ENCODE measurements at regions not wholly inside any gene's neighbourhood (a gene's known extent, or its start where the extent isn't known, plus 50 kb on each side); places are given as distances from the start of the nearest gene placed in this dataset.

DNA sequence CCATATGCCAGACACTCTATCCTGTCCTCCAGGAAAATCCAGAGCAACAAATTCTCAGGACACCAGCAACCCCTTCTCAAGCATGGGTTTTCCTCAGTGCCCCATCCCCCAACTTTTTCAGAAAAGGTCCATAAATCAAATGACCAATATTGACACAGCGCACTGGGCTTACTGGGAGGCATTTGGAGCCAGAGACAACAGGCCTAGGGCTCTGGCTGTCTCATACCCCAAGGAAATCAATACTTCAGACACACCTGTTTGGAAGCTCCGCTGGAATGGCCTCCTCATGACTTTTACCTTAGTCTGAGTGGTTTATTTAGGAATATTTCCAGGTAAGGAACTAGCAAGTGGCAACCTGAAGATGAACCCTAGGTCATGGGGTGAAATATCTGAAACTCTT, 66.9 kb upstream of the TNR start:
- TF ChIP-seq YY1 (IDR thresholded peaks at IDR 0.05; ENCODE audit: extremely low read depth, insufficient replicate concordance, low read depth, low read length) (no peak), POLR2A (IDR thresholded peaks at IDR 0.05; ENCODE audit: borderline replicate concordance, extremely low read depth, insufficient read depth, insufficient read length) (no peak), POLR2AphosphoS5 (IDR thresholded peaks at IDR 0.05; ENCODE audit: low read depth, low read length) (no peak), EZH2 (IDR thresholded peaks at IDR 0.05) (no peak), EZH2phosphoT487 (IDR thresholded peaks at IDR 0.05; ENCODE audit: borderline replicate concordance) (no peak), RAD21 (IDR thresholded peaks at IDR 0.05; ENCODE audit: low read depth) (no peak)
- TF ChIP-seq, protein P1, sequence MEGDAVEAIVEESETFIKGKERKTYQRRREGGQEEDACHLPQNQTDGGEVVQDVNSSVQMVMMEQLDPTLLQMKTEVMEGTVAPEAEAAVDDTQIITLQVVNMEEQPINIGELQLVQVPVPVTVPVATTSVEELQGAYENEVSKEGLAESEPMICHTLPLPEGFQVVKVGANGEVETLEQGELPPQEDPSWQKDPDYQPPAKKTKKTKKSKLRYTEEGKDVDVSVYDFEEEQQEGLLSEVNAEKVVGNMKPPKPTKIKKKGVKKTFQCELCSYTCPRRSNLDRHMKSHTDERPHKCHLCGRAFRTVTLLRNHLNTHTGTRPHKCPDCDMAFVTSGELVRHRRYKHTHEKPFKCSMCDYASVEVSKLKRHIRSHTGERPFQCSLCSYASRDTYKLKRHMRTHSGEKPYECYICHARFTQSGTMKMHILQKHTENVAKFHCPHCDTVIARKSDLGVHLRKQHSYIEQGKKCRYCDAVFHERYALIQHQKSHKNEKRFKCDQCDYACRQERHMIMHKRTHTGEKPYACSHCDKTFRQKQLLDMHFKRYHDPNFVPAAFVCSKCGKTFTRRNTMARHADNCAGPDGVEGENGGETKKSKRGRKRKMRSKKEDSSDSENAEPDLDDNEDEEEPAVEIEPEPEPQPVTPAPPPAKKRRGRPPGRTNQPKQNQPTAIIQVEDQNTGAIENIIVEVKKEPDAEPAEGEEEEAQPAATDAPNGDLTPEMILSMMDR (IDR thresholded peaks at IDR 0.05 in 2 of 3, conservative IDR thresholded peaks at IDR 0.05 in 1 of 3; ENCODE audit: borderline replicate concordance in 1 of 3, insufficient read depth in 1 of 3, low read depth in 2 of 3, low read length in 2 of 3): no peak
- TF ChIP-seq, protein P2, sequence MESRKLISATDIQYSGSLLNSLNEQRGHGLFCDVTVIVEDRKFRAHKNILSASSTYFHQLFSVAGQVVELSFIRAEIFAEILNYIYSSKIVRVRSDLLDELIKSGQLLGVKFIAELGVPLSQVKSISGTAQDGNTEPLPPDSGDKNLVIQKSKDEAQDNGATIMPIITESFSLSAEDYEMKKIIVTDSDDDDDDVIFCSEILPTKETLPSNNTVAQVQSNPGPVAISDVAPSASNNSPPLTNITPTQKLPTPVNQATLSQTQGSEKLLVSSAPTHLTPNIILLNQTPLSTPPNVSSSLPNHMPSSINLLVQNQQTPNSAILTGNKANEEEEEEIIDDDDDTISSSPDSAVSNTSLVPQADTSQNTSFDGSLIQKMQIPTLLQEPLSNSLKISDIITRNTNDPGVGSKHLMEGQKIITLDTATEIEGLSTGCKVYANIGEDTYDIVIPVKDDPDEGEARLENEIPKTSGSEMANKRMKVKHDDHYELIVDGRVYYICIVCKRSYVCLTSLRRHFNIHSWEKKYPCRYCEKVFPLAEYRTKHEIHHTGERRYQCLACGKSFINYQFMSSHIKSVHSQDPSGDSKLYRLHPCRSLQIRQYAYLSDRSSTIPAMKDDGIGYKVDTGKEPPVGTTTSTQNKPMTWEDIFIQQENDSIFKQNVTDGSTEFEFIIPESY (IDR thresholded peaks at IDR 0.05; ENCODE audit: extremely low read depth, insufficient replicate concordance, low read length): no peak
